ENCODE measurements at regions not wholly inside any gene's neighbourhood (a gene's known extent, or its start where the extent isn't known, plus 50 kb on each side); places are given as distances from the start of the nearest gene placed in this dataset.

DNA sequence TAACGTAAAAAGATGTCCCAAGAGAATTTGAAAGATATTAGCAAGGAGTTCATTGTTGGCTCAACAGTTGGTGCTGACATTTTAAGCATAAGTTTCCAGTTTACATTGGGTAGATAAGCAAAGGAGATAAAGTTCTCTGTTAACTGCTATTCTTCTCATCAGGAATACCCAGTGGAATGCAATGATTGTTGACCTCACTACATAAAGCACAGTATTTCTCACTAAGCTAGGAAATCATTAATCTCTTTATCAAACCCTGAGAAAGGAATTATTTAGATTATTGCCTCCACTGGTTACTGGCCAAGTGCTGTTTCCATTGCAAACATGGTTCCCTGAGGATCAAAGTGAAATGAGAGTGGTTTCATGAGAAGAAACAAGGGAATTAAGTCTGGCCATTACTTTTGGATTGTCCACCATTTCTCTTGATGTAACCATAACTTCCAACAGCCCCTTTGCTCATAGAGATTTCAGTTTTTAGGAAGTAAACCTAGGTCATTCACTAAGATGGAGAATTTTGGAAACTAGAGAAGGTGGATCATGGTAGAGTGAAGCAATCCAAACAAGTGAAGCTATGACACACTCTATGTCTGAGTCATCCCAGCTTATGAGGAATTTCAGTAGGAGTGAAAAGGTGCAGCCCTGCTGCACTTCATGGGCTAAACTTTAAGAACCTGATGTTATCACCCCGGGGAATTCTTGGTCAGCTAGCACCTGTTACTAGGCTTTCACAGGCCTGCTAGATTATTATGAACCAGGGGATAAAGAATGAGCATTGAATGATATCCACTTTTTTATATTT, 163.4 kb downstream of the AREG start:
- no peak overlapping the region for H3K9ac ChIP-seq (ENCODE audit: low read length in 3 of 3)
- no peak for FAIRE-seq

DNA sequence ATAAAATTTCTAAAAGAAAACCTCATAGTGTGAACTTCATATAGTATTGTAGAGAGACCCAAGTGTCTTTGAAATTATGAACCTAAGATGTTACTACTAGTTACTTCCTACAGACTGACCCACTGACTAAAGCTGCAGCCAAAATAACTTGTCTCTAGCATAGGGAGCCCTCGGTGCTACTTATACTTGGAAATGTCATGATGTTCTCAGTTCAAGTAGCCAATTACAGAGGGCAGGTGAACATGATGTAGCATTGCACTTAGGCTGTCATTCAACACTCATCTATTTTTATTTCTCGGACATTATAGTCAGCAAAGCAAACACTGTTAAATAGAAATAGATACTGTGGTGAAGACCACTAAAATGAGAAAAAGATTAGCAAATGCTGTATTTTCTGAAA, 165.6 kb downstream of the AREG start:
- Histone ChIP-seq H3K9me3 (ENCODE audit: control insufficient read depth in 2 of 3, insufficient read depth in 1 of 3, low read length in 3 of 3) (no peaks in the 10 kb centered on the region), H3K27me3 (ENCODE audit: control insufficient read depth, insufficient read depth, low read length) (no peaks in the 10 kb centered on the region), H3K36me3 (ENCODE audit: control insufficient read depth in 2 of 3, insufficient read depth in 3 of 3, low read length in 3 of 3) (no peaks in the 10 kb centered on the region), H3K27ac (ENCODE audit: low read depth in 2 of 2, low read length in 2 of 2) (no peak overlapping the region), H3K4me3 (ENCODE audit: low read length in 3 of 3) (no peak overlapping the region), H3K4me1 (ENCODE audit: control insufficient read depth in 2 of 3, insufficient read depth in 2 of 3, low read depth in 1 of 3, low read length in 3 of 3) (no peaks in the 10 kb centered on the region), H3K9ac (ENCODE audit: low read length in 3 of 3) (no peak overlapping the region)
- no peak for FAIRE-seq
- TF ChIP-seq, protein P1, sequence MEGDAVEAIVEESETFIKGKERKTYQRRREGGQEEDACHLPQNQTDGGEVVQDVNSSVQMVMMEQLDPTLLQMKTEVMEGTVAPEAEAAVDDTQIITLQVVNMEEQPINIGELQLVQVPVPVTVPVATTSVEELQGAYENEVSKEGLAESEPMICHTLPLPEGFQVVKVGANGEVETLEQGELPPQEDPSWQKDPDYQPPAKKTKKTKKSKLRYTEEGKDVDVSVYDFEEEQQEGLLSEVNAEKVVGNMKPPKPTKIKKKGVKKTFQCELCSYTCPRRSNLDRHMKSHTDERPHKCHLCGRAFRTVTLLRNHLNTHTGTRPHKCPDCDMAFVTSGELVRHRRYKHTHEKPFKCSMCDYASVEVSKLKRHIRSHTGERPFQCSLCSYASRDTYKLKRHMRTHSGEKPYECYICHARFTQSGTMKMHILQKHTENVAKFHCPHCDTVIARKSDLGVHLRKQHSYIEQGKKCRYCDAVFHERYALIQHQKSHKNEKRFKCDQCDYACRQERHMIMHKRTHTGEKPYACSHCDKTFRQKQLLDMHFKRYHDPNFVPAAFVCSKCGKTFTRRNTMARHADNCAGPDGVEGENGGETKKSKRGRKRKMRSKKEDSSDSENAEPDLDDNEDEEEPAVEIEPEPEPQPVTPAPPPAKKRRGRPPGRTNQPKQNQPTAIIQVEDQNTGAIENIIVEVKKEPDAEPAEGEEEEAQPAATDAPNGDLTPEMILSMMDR (IDR thresholded peaks at IDR 0.05; ENCODE audit: borderline replicate concordance, extremely low read depth, insufficient read depth) = no peak
- DNase-seq = no peak
- intact Hi-C loops (cut with DNase I) = no loop called here

More for the DNA sequence above, 163.4 kb downstream of the AREG start:
- intact Hi-C loops (cut with DNase I) = no loop called here
- no peaks in the 10 kb centered on the region for H3K9me3 ChIP-seq (ENCODE audit: control insufficient read depth in 2 of 3, insufficient read depth in 1 of 3, low read length in 3 of 3)
- H3K4me1 ChIP-seq (ENCODE audit: control insufficient read depth in 2 of 3, insufficient read depth in 2 of 3, low read depth in 1 of 3, low read length in 3 of 3) = no peaks in the 10 kb centered on the region
- no peak overlapping the region for H3K27ac ChIP-seq (ENCODE audit: low read depth in 2 of 2, low read length in 2 of 2)
- TF ChIP-seq, protein P1 (IDR thresholded peaks at IDR 0.05; ENCODE audit: borderline replicate concordance, extremely low read depth, insufficient read depth) = no peak
- no peak overlapping the region for H3K4me3 ChIP-seq (ENCODE audit: low read length in 3 of 3)
- H3K27me3 ChIP-seq (ENCODE audit: control insufficient read depth, insufficient read depth, low read length) = no peaks in the 10 kb centered on the region
- no peaks in the 10 kb centered on the region for H3K36me3 ChIP-seq (ENCODE audit: control insufficient read depth in 2 of 3, insufficient read depth in 3 of 3, low read length in 3 of 3)
- no peak for DNase-seq

DNA sequence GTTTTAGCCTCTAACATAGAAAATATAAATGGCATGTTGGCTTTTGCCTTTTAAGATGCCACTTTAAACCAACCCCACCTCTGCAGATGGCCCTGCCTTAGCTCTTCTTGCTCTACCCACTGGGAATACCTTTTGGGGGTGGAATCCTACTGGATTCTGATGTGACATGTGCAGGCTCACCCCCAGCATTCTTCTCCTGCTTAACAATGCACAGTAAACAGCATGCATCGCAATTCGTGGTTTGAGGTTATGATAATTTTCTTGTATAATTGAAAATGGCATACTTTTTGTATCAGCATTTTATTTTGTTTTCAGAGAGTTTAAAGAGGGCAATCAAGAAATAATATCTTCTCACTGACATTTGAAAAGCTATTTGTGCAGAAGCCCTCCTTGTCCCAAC, 167.9 kb downstream of the AREG start:
- TF ChIP-seq, protein P1 (IDR thresholded peaks at IDR 0.05; ENCODE audit: borderline replicate concordance, extremely low read depth, insufficient read depth) = no peak
- no peak overlapping the region for H3K9ac ChIP-seq (ENCODE audit: low read length in 3 of 3)
- no peaks in the 10 kb centered on the region for H3K9me3 ChIP-seq (ENCODE audit: control insufficient read depth in 2 of 3, insufficient read depth in 1 of 3, low read length in 3 of 3)
- DNase-seq (no peak), FAIRE-seq (no peak)
- no peak overlapping the region for H3K27ac ChIP-seq (ENCODE audit: low read depth in 2 of 2, low read length in 2 of 2)
- no peak overlapping the region for H3K4me3 ChIP-seq (ENCODE audit: low read length in 3 of 3)
- intact Hi-C loops (cut with DNase I) = no loop called here
- H3K27me3 ChIP-seq (ENCODE audit: control insufficient read depth, insufficient read depth, low read length) = no peaks in the 10 kb centered on the region
- no peaks in the 10 kb centered on the region for H3K4me1 ChIP-seq (ENCODE audit: control insufficient read depth in 2 of 3, insufficient read depth in 2 of 3, low read depth in 1 of 3, low read length in 3 of 3)
- no peaks in the 10 kb centered on the region for H3K36me3 ChIP-seq (ENCODE audit: control insufficient read depth in 2 of 3, insufficient read depth in 3 of 3, low read length in 3 of 3)
